Spinal cord (tissue), 9 donors: ENCODE measurements at regions not wholly inside any gene's neighbourhood (a gene's known extent, or its start where the extent isn't known, plus 50 kb on each side); places are given as distances from the start of the nearest gene placed in this dataset.
"Not testable (repeated sequence)": the region's sequence is repeated elsewhere in the genome, so short reads cannot be mapped to it uniquely, and the experiment has no call there.

Experiments
- DNase-seq, 6 donors: peaks; one replicate each; pipeline versions ENCODE4 v3.0.0 to v3.0.0-alpha.2; 2013 to 2015; ENCODE audit warnings: low spot score in 6 of 6, low read depth in 4 of 6
- H3K27ac ChIP-seq: one replicate; pipeline ENCODE4 v1.5.1; 2013; ENCODE audit warnings: low read depth, low read length, control low read depth
- H3K27me3 ChIP-seq: one replicate; pipeline ENCODE4 v1.6.1; 2013; ENCODE audit warnings: low read length; ENCODE audit not compliant: control insufficient read depth, insufficient read depth
- H3K36me3 ChIP-seq: one replicate; pipeline ENCODE4 v1.6.1; 2013; ENCODE audit warnings: low read length; ENCODE audit not compliant: control insufficient read depth, insufficient read depth
- H3K4me1 ChIP-seq: one replicate; pipeline ENCODE4 v1.6.1; 2013; ENCODE audit warnings: low read length; ENCODE audit not compliant: control insufficient read depth, insufficient read depth
- H3K4me3 ChIP-seq: one replicate; pipeline ENCODE4 v1.5.1; 2013; ENCODE audit warnings: low read depth, low read length, control low read depth
- H3K9me3 ChIP-seq: one replicate; pipeline ENCODE4 v1.6.1; 2013; ENCODE audit warnings: low read length; ENCODE audit not compliant: control insufficient read depth, insufficient read depth
- WGBS: methylation state at CpG from one replicate; pipeline ENCODE4 v1.1.5; 2013; ENCODE audit warnings: missing lambda C conversion rate; ENCODE audit not compliant: insufficient coverage; 5-methylcytosine and 5-hydroxymethylcytosine counted together
- donor health status: healthy.

- Histone ChIP-seq H3K4me3 (no peak overlapping the region), H3K27me3 (no peaks in the 10 kb centered on the region), H3K9me3 (no peaks in the 10 kb centered on the region), H3K27ac (no peak overlapping the region), H3K4me1 (no peaks in the 10 kb centered on the region), H3K36me3 (no peaks in the 10 kb centered on the region)
- no CpG with 5 or more reads among the region's 2 CpGs for WGBS
- no peak for DNase-seq
Observed at GRCh38 chr1:87977145-87977544, 648.5 kb downstream of the LMO4 start.

GRCh38 chr1:87979079-87979478, 650.4 kb downstream of the LMO4 start:
- no peak overlapping the region for H3K4me3 ChIP-seq
- no peaks in the 10 kb centered on the region for H3K4me1 ChIP-seq
- no peaks in the 10 kb centered on the region for H3K9me3 ChIP-seq
- no peaks in the 10 kb centered on the region for H3K27me3 ChIP-seq
- H3K27ac ChIP-seq: no peak overlapping the region
- no peaks in the 10 kb centered on the region for H3K36me3 ChIP-seq
- WGBS: 100% methylated on average over 2 of the region's 2 CpGs
- DNase-seq: no peak

GRCh38 chr1:87980494-87980893, 651.8 kb downstream of the LMO4 start:
- Histone ChIP-seq H3K36me3 (no peaks in the 10 kb centered on the region), H3K9me3 (no peaks in the 10 kb centered on the region), H3K4me3 (no peak overlapping the region), H3K4me1 (no peaks in the 10 kb centered on the region), H3K27ac (no peak overlapping the region), H3K27me3 (no peaks in the 10 kb centered on the region)
- WGBS: no CpG with 5 or more reads among the region's 3 CpGs
- no peak for DNase-seq

GRCh38 chr1:87981386-87981785, 652.7 kb downstream of the LMO4 start:
- no peaks in the 10 kb centered on the region for H3K36me3 ChIP-seq
- H3K9me3 ChIP-seq: no peaks in the 10 kb centered on the region
- no peak overlapping the region for H3K27ac ChIP-seq
- DNase-seq: no peak
- no peaks in the 10 kb centered on the region for H3K4me1 ChIP-seq
- H3K27me3 ChIP-seq: no peaks in the 10 kb centered on the region
- H3K4me3 ChIP-seq: no peak overlapping the region
- whole genome bisulfite sequencing: 100% methylated on average over 1 of the region's 2 CpGs

- 100% methylated on average over 1 of the region's 1 CpG for WGBS
- Histone ChIP-seq H3K27me3 (no peaks in the 10 kb centered on the region), H3K36me3 (no peaks in the 10 kb centered on the region)
Observed at GRCh38 chr1:87981810-87982209, 653.1 kb downstream of the LMO4 start.

GRCh38 chr1:87983841-87984240, 655.2 kb downstream of the LMO4 start:
- 100% methylated on average over 1 of the region's 1 CpG for WGBS
- no peak for DNase-seq
- H3K27ac ChIP-seq: no peak overlapping the region

More at GRCh38 chr1:87981810-87982209, 653.1 kb downstream of the LMO4 start:
- Histone ChIP-seq H3K27ac (no peak overlapping the region), H3K4me1 (no peaks in the 10 kb centered on the region), H3K4me3 (no peak overlapping the region), H3K9me3 (no peaks in the 10 kb centered on the region)
- no peak for DNase-seq

GRCh38 chr1:87985071-87985470, 656.4 kb downstream of the LMO4 start:
- H3K27me3 ChIP-seq: no peaks in the 10 kb centered on the region
- H3K4me3 ChIP-seq: no peak overlapping the region
- no peaks in the 10 kb centered on the region for H3K36me3 ChIP-seq
- 67% methylated on average over 1 of the region's 1 CpG for WGBS
- no peaks in the 10 kb centered on the region for H3K4me1 ChIP-seq
- no peaks in the 10 kb centered on the region for H3K9me3 ChIP-seq
- no peak for DNase-seq
- no peak overlapping the region for H3K27ac ChIP-seq

More at GRCh38 chr1:87983841-87984240, 655.2 kb downstream of the LMO4 start:
- Histone ChIP-seq H3K4me1 (no peaks in the 10 kb centered on the region), H3K36me3 (no peaks in the 10 kb centered on the region), H3K27me3 (no peaks in the 10 kb centered on the region), H3K9me3 (no peaks in the 10 kb centered on the region), H3K4me3 (no peak overlapping the region)

- peak in 1 of 6 donors; percentile 12 for DNase-seq
- H3K27ac ChIP-seq: no peak overlapping the region
- H3K4me3 ChIP-seq: no peak overlapping the region
- 81% methylated on average over 4 of the region's 6 CpGs for WGBS
- H3K36me3 ChIP-seq: no peaks in the 10 kb centered on the region
- no peaks in the 10 kb centered on the region for H3K9me3 ChIP-seq
- H3K4me1 ChIP-seq: no peaks in the 10 kb centered on the region
- H3K27me3 ChIP-seq: no peaks in the 10 kb centered on the region
Observed at GRCh38 chr1:87986130-87986866, 657.6 kb downstream of the LMO4 start.

GRCh38 chr1:87989346-87989745, 660.7 kb downstream of the LMO4 start:
- H3K4me3 ChIP-seq: no peak overlapping the region
- H3K27me3 ChIP-seq: no peaks in the 10 kb centered on the region
- no peak overlapping the region for H3K27ac ChIP-seq
- no peak for DNase-seq
- no peaks in the 10 kb centered on the region for H3K4me1 ChIP-seq
- H3K9me3 ChIP-seq: no peaks in the 10 kb centered on the region
- 96% methylated on average over 2 of the region's 2 CpGs for WGBS
- H3K36me3 ChIP-seq: no peaks in the 10 kb centered on the region

GRCh38 chr1:87992536-87992935, 663.9 kb downstream of the LMO4 start:
- H3K27ac ChIP-seq, H3K36me3 ChIP-seq, H3K27me3 ChIP-seq, H3K4me3 ChIP-seq, H3K4me1 ChIP-seq, DNase-seq, H3K9me3 ChIP-seq: not testable (repeated sequence)
- WGBS: 89% methylated on average over 3 of the region's 5 CpGs
